Panc1 (cell line): ENCODE measurements at regions not wholly inside any gene's neighbourhood (a gene's known extent, or its start where the extent isn't known, plus 50 kb on each side); places are given as distances from the start of the nearest gene placed in this dataset.

Source experiments
- ATAC-seq: fragments of 200-7000 bp; cut with Tn5 transposase; 2 replicates; pipeline ENCODE4 v1.9.1; 2020; ENCODE audit warnings: mild to moderate bottlenecking, moderate library complexity
- BruUV-seq: library from RNA; stranded (reverse); fragments of 400-500 nt; replicated peaks from 2 replicates; lab custom pipeline; 2021; lab: Mats Ljungman, UMichigan
- CTCF ChIA-PET: fragments of 300-600 bp; sonication (Branson Sonifier 250); formaldehyde crosslinking; loops from one replicate; lab custom pipeline; 2022; ENCODE audit warnings: antibody characterized with exemption; lab: Charles Lee
- POLR2A ChIA-PET: fragments of 300-600 bp; sonication (Branson Sonifier 250); formaldehyde crosslinking; loops from one replicate; lab custom pipeline; 2022; ENCODE audit warnings: antibody characterized with exemption; lab: Charles Lee
- DNase-seq: peaks from one replicate; pipeline ENCODE4 v3.0.0-alpha.2; 2010; ENCODE audit warnings: low read depth, low spot score
- H3K27ac ChIP-seq: 2 replicates; pipeline ENCODE4 v1.5.1; 2011; ENCODE audit warnings: mild to moderate bottlenecking, low read length, inconsistent platforms
- H3K27me3 ChIP-seq: fragments of 200-500 bp; sonication (Bioruptor generic); 2 replicates; pipeline ENCODE4 v1.6.0; 2014; ENCODE audit warnings: low read length, inconsistent platforms; ENCODE audit not compliant: control insufficient read depth, insufficient read depth
- H3K36me3 ChIP-seq: fragments of 200-500 bp; sonication (Bioruptor generic); 2 replicates; pipeline ENCODE4 v1.5.1; 2014; ENCODE audit warnings: inconsistent platforms, mild to moderate bottlenecking, low read length, moderate library complexity; ENCODE audit not compliant: control insufficient read depth, insufficient read depth
- H3K4me1 ChIP-seq: 2 replicates; pipeline ENCODE4 v1.5.1; 2011; ENCODE audit warnings: inconsistent platforms, mild to moderate bottlenecking, low read length, moderate library complexity; ENCODE audit not compliant: control insufficient read depth, insufficient read depth
- H3K4me3 ChIP-seq, 2 experiments: 2 replicates each; pipeline ENCODE4 v1.5.1; 2011 to 2012; ENCODE audit warnings: low read depth in 2 of 2, low read length in 2 of 2, mild to moderate bottlenecking in 2 of 2, inconsistent platforms in 1 of 2, moderate library complexity in 1 of 2
- H3K9me3 ChIP-seq: fragments of 200-500 bp; sonication (Bioruptor generic); 2 replicates; pipeline ENCODE4 v1.5.1; 2014; ENCODE audit warnings: low read depth, mild to moderate bottlenecking, inconsistent platforms, low read length, moderate library complexity; ENCODE audit not compliant: control insufficient read depth, insufficient read depth
- CTCF ChIP-seq: fragments of 450-650 bp; IDR thresholded peaks from 2 replicates; pipeline ENCODE4 v1.5.1; 2017; ENCODE audit warnings: mild to moderate bottlenecking
- POLR2AphosphoS5 ChIP-seq: IDR thresholded peaks from 2 replicates; pipeline ENCODE4 v1.6.1; 2012; ENCODE audit warnings: mild to moderate bottlenecking, low read depth, low read length, moderate library complexity
- REST ChIP-seq, 2 experiments: IDR thresholded peaks; 2 replicates each; pipeline ENCODE4 v1.6.1; 2011 to 2012; ENCODE audit warnings: low read depth in 2 of 2, control low read depth in 1 of 2, low read length in 1 of 2, mild to moderate bottlenecking in 1 of 2, moderate library complexity in 1 of 2; ENCODE audit not compliant: insufficient read depth in 1 of 2
- SIN3A ChIP-seq: IDR thresholded peaks from 2 replicates; pipeline ENCODE4 v1.6.1; 2012; ENCODE audit warnings: low read depth, mild to moderate bottlenecking, low read length, moderate library complexity, borderline replicate concordance; ENCODE audit not compliant: insufficient read depth
- TCF7L2 ChIP-seq: IDR thresholded peaks from 2 replicates; pipeline ENCODE4 v1.6.1; 2011; ENCODE audit warnings: mild to moderate bottlenecking, low read depth, low read length, inconsistent platforms
- in situ Hi-C: cut with HindIII; loops from 2 replicates; pipeline ENCODE4 v1.10.0; 2016; ENCODE audit warnings: low sequenced_read_pairs, low pct_unique_long_range_greater_than_20kb
- intact Hi-C: fragments of 100-400 bp; cut with micrococcal nuclease; formaldehyde crosslinking; loops from one replicate; pipeline ENCODE4 v1.10.0; 2022; ENCODE audit not compliant: unreplicated experiment

GRCh38 chr2:16162491-16163040 is 222.2 kb downstream of the MYCN start:
- ChIA-PET POLR2A (no interaction called here), CTCF (no interaction called here)
- H3K9me3 ChIP-seq: no peaks in the 10 kb centered on the region
- in situ Hi-C loops: no loop called here
- no peak overlapping the region for H3K4me3 ChIP-seq
- TF ChIP-seq REST (IDR thresholded peaks at IDR 0.05; ENCODE audit: insufficient read depth in 1 of 2, low read depth in 2 of 2, low read length in 1 of 2) (no peak), SIN3A (no peak), POLR2AphosphoS5 (no peak), TCF7L2 (no peak), CTCF (no peak)
- intact Hi-C loops: no loop called here
- H3K36me3 ChIP-seq: no peaks in the 10 kb centered on the region
- no peak for DNase-seq
- H3K27me3 ChIP-seq: no peaks in the 10 kb centered on the region
- no TSS peak for BruUV-seq
- H3K4me1 ChIP-seq: no peaks in the 10 kb centered on the region
- ATAC-seq: no peak
- no peak overlapping the region for H3K27ac ChIP-seq

- in situ Hi-C loops (no loop called here), intact Hi-C loops (no loop called here)
- H3K9me3 ChIP-seq: no peaks in the 10 kb centered on the region
- no peaks in the 10 kb centered on the region for H3K4me1 ChIP-seq
- BruUV-seq: no TSS peak
- ChIA-PET CTCF (no interaction called here), POLR2A (no interaction called here)
- H3K27me3 ChIP-seq: no peaks in the 10 kb centered on the region
- ATAC-seq: no peak
- no peak for DNase-seq
- TF ChIP-seq POLR2AphosphoS5 (no peak), TCF7L2 (no peak), CTCF (no peak), REST (IDR thresholded peaks at IDR 0.05; ENCODE audit: insufficient read depth in 1 of 2, low read depth in 2 of 2, low read length in 1 of 2) (no peak)
- no peak overlapping the region for H3K27ac ChIP-seq
- H3K4me3 ChIP-seq: no peak overlapping the region
- H3K36me3 ChIP-seq: no peaks in the 10 kb centered on the region
Measured at GRCh38 chr2:16161768-16162490, 221.6 kb downstream of the MYCN start.
